ENCODE measurements at regions not wholly inside any gene's neighbourhood (a gene's known extent, or its start where the extent isn't known, plus 50 kb on each side); places are given as distances from the start of the nearest gene placed in this dataset.

GRCh38 chr2:163373496-163373895 lies 362.3 kb downstream of the FIGN start:
- TF ChIP-seq CTCF (IDR thresholded peaks at IDR 0.05; ENCODE audit: insufficient read depth, low read length, missing control alignments): no peak
- H3K4me3 ChIP-seq (ENCODE audit: low read depth, low read length): no peak overlapping the region
- no peak for DNase-seq (ENCODE audit: low read depth, low spot score)
- ChIA-PET CTCF (no interaction called here), POLR2A (no interaction called here)

- TF ChIP-seq CTCF (IDR thresholded peaks at IDR 0.05; ENCODE audit: insufficient read depth, low read length, missing control alignments): no peak
- no peak overlapping the region for H3K4me3 ChIP-seq (ENCODE audit: low read depth, low read length)
- POLR2A ChIA-PET: no interaction called here
- CTCF ChIA-PET: interaction anchor here (1.0 to 1.4 kb wide), 2 partner anchors 25 to 178 kb away, joined by 3 to 4 read pairs; no protein-coding TSS in a partner anchor
- DNase-seq (ENCODE audit: low read depth, low spot score): no peak
Measured at GRCh38 chr2:163370169-163370886, 365.5 kb downstream of the FIGN start.

- CTCF ChIA-PET: interaction anchor here (1.4 kb wide), 1 partner anchor 177 kb away, joined by 3 read pairs; no protein-coding TSS in a partner anchor
- no peak overlapping the region for H3K4me3 ChIP-seq (ENCODE audit: low read depth, low read length)
- no peak for DNase-seq (ENCODE audit: low read depth, low spot score)
- no peak for TF ChIP-seq CTCF (IDR thresholded peaks at IDR 0.05; ENCODE audit: insufficient read depth, low read length, missing control alignments)
- POLR2A ChIA-PET: no interaction called here
Measured at GRCh38 chr2:163369111-163369510, 366.7 kb downstream of the FIGN start.

GRCh38 chr2:163368655-163369054 lies 367.2 kb downstream of the FIGN start:
- CTCF ChIA-PET: interaction anchor here (1.4 kb wide), 1 partner anchor 177 kb away, joined by 3 read pairs; no protein-coding TSS in a partner anchor
- DNase-seq (ENCODE audit: low read depth, low spot score): no peak
- POLR2A ChIA-PET: no interaction called here
- H3K4me3 ChIP-seq (ENCODE audit: low read depth, low read length): no peak overlapping the region
- TF ChIP-seq CTCF (IDR thresholded peaks at IDR 0.05; ENCODE audit: insufficient read depth, low read length, missing control alignments): no peak

- ChIA-PET CTCF (no interaction called here), POLR2A (no interaction called here)
- no peak overlapping the region for H3K4me3 ChIP-seq (ENCODE audit: low read depth, low read length)
- DNase-seq (ENCODE audit: low read depth, low spot score): no peak
- TF ChIP-seq CTCF (IDR thresholded peaks at IDR 0.05; ENCODE audit: insufficient read depth, low read length, missing control alignments): no peak
Measured at GRCh38 chr2:163367825-163368582, 367.8 kb downstream of the FIGN start.

GRCh38 chr2:163364736-163365135 lies 371.1 kb downstream of the FIGN start:
- no peak overlapping the region for H3K4me3 ChIP-seq (ENCODE audit: low read depth, low read length)
- no peak for DNase-seq (ENCODE audit: low read depth, low spot score)
- no peak for TF ChIP-seq CTCF (IDR thresholded peaks at IDR 0.05; ENCODE audit: insufficient read depth, low read length, missing control alignments)
- CTCF ChIA-PET: no interaction called here
- POLR2A ChIA-PET: no interaction called here
